Endothelial cell of umbilical vein (primary cell): ENCODE measurements at regions not wholly inside any gene's neighbourhood (a gene's known extent, or its start where the extent isn't known, plus 50 kb on each side); places are given as distances from the start of the nearest gene placed in this dataset.

Experiments used
- BruUV-seq: library from RNA; stranded (reverse); fragments of 400-500 nt; replicated peaks from 2 replicates; lab custom pipeline; 2021; lab: Mats Ljungman, UMichigan
- CTCF ChIA-PET: fragments of 300-600, 350-600 bp; sonication (Branson Sonifier 250); formaldehyde crosslinking; loops from one replicate; lab custom pipeline; 2021; ENCODE audit warnings: antibody characterized with exemption, inconsistent platforms; lab: Charles Lee
- POLR2A ChIA-PET: fragments of 300-600, 350-600 bp; sonication (Branson Sonifier 250); formaldehyde crosslinking; loops from one replicate; lab custom pipeline; 2021; ENCODE audit warnings: antibody characterized with exemption, inconsistent platforms; lab: Charles Lee
- DNase-seq: peaks from one replicate; pipeline ENCODE4 v3.0.0-alpha.2; 2011; ENCODE audit warnings: low read depth, low spot score
- FAIRE-seq: peaks from 2 replicates; lab custom pipeline; 2011; peaks lifted over from hg19 to GRCh38; lab: Jason Lieb, UNC
- H2AFZ ChIP-seq: 2 replicates; pipeline ENCODE4 v1.6.0; 2012; ENCODE audit warnings: low read depth, low read length, control low read depth, inconsistent platforms
- H3K27ac ChIP-seq: 2 replicates; pipeline ENCODE4 v1.5.1; 2011; ENCODE audit warnings: low read depth, mild to moderate bottlenecking, control low read depth, low read length, moderate library complexity; ENCODE audit not compliant: insufficient read depth
- H3K27me3 ChIP-seq, 2 experiments: 2 replicates each; pipeline versions ENCODE4 v1.6.0 to v1.6.1; 2011; ENCODE audit warnings: low read length in 2 of 2, mixed read lengths in 1 of 2; ENCODE audit not compliant: control insufficient read depth in 2 of 2, insufficient read depth in 2 of 2
- H3K36me3 ChIP-seq, 2 experiments: 2 replicates in 1 of 2; 3 replicates in 1 of 2; pipeline ENCODE4 v1.5.1; 2011; ENCODE audit warnings: low read length in 2 of 2, mild to moderate bottlenecking in 1 of 2, moderate library complexity in 1 of 2; ENCODE audit not compliant: control insufficient read depth in 2 of 2, insufficient read depth in 2 of 2; ENCODE audit errors: extremely low read depth in 1 of 2
- H3K4me1 ChIP-seq: 3 replicates; pipeline ENCODE4 v1.5.1; 2011; ENCODE audit warnings: mild to moderate bottlenecking, low read length; ENCODE audit not compliant: control insufficient read depth, insufficient read depth; ENCODE audit errors: extremely low read depth
- H3K4me2 ChIP-seq: 2 replicates; pipeline ENCODE4 v1.6.1; 2011; ENCODE audit warnings: low read length, control low read depth, mixed read lengths; ENCODE audit not compliant: insufficient read depth
- H3K4me3 ChIP-seq, 3 experiments: fragments of 200-600 bp in 1 of 3; sonication (generic), shearing (Covaris generic) in 1 of 3; replicated peaks in 1 of 3; 2 replicates each; pipeline ENCODE4 v1.5.1; 2011 to 2016; ENCODE audit warnings: control low read depth in 3 of 3, low read length in 3 of 3, mild to moderate bottlenecking in 2 of 3, inconsistent platforms in 1 of 3, low read depth in 1 of 3, moderate library complexity in 1 of 3; ENCODE audit not compliant: insufficient read depth in 1 of 3
- H3K79me2 ChIP-seq: 2 replicates; pipeline ENCODE4 v1.6.0; 2012; ENCODE audit warnings: low read length, inconsistent platforms; ENCODE audit not compliant: control insufficient read depth, insufficient read depth
- H3K9ac ChIP-seq: replicated peaks from 2 replicates; pipeline ENCODE3; 2011; ENCODE audit warnings: low read length, control low read depth; ENCODE audit not compliant: insufficient read depth; ENCODE audit errors: extremely low read depth
- H3K9me1 ChIP-seq: replicated peaks from 3 replicates; pipeline ENCODE4 v1.6.0; 2011; ENCODE audit warnings: mild to moderate bottlenecking, low read length; ENCODE audit not compliant: control insufficient read depth, insufficient read depth; ENCODE audit errors: extremely low read depth
- H3K9me3 ChIP-seq: replicated peaks from 2 replicates; pipeline ENCODE4 v1.5.1; 2012; ENCODE audit warnings: low read length, inconsistent platforms; ENCODE audit not compliant: control insufficient read depth, insufficient read depth
- H4K20me1 ChIP-seq: replicated peaks from 2 replicates; pipeline ENCODE3; 2011; ENCODE audit warnings: mild to moderate bottlenecking, low read length; ENCODE audit not compliant: control insufficient read depth, insufficient read depth; ENCODE audit errors: extremely low read depth
- EZH2 ChIP-seq: IDR thresholded peaks from 2 replicates; pipeline ENCODE4 v1.6.1; 2012; ENCODE audit warnings: borderline replicate concordance, low read depth, mild to moderate bottlenecking, moderate library complexity, low read length, inconsistent platforms; ENCODE audit not compliant: severe bottlenecking
- FOS ChIP-seq: IDR thresholded peaks from 2 replicates; pipeline ENCODE4 v1.6.1; 2011; ENCODE audit warnings: mild to moderate bottlenecking, low read length, moderate library complexity, borderline replicate concordance; ENCODE audit not compliant: insufficient read depth
- GATA2 ChIP-seq: IDR thresholded peaks from 2 replicates; pipeline ENCODE4 v1.7.0; 2011; ENCODE audit warnings: low read depth, mild to moderate bottlenecking, moderate library complexity, mixed read lengths, low read length; ENCODE audit not compliant: insufficient read length, insufficient read depth
- JUN ChIP-seq: IDR thresholded peaks from 2 replicates; pipeline ENCODE4 v1.6.1; 2011; ENCODE audit warnings: borderline replicate concordance, low read depth; ENCODE audit not compliant: insufficient read length, insufficient read depth
- MAX ChIP-seq: IDR thresholded peaks from 2 replicates; pipeline ENCODE4 v1.6.1; 2011; ENCODE audit not compliant: insufficient read depth, insufficient read length
- MYC ChIP-seq: IDR thresholded peaks from one replicate; pipeline ENCODE4 v1.6.1; 2011; ENCODE audit warnings: mild to moderate bottlenecking, low read depth, low read length
- POLR2A ChIP-seq: IDR thresholded peaks from 2 replicates; pipeline ENCODE4 v1.6.1; 2012; ENCODE audit warnings: low read depth, mild to moderate bottlenecking, control low read depth, low read length
- POLR2AphosphoS5 ChIP-seq: IDR thresholded peaks from 2 replicates; pipeline ENCODE4 v1.6.1; 2012; ENCODE audit warnings: low read depth, mild to moderate bottlenecking, control low read depth, low read length, moderate library complexity; ENCODE audit not compliant: insufficient read depth
- dilution Hi-C: fragments of 300-500 bp; cut with MboI; formaldehyde crosslinking; loops from one replicate; pipeline ENCODE4 v1.15.0; 2019; ENCODE audit warnings: low sequenced_read_pairs; ENCODE audit not compliant: extremely low pct_ligation_motif_present
- intact Hi-C: fragments of 100-400 bp; cut with micrococcal nuclease; formaldehyde crosslinking; loops from one replicate; pipeline ENCODE4 v1.10.0; 2022
- TF ChIP-seq, protein P1 (sequence below), 2 donors: IDR thresholded peaks; 1 replicate in 1 of 2; 2 replicates in 1 of 2; pipeline ENCODE4 v1.5.1; 2011; ENCODE audit warnings: low read length in 2 of 2, mild to moderate bottlenecking in 2 of 2, moderate library complexity in 2 of 2, control low read depth in 1 of 2, inconsistent platforms in 1 of 2, low read depth in 1 of 2; ENCODE audit not compliant: insufficient read depth in 1 of 2; ENCODE audit errors: extremely low read depth in 1 of 2

GRCh38 chrX:69428216-69428615 is 75.9 kb upstream of the NALF2 start:
- dilution Hi-C loops = no loop called here
- BruUV-seq = no TSS peak

DNA sequence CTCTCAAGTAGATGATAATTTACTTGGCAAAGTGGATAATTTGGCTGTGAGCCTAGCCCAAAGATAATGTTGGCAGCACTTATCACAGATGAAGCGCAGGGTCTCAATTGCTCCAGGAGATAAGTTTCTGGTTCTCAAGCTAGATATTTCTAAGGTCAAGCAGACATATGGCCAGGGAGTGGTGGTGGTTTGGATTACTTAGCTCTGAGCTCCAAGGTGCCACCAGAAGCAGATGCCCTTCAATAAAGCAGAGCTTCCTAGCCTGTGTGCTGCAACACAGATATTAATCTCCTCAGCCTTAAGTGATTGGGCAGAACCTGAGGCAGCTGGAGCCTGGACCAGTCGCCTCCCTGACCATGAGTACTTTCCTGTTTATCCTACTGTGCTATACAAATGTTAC is 79.2 kb upstream of the NALF2 start:
- Histone ChIP-seq H3K9ac (no peak overlapping the region), H3K4me2 (no peak overlapping the region), H3K27me3 (no peaks in the 10 kb centered on the region), H3K27ac (no peak overlapping the region), H3K79me2 (no peaks in the 10 kb centered on the region), H3K36me3 (no peaks in the 10 kb centered on the region), H4K20me1 (no peaks in the 10 kb centered on the region), H2AFZ (no peak overlapping the region), H3K9me1 (no peaks in the 10 kb centered on the region), H3K4me3 (no peak overlapping the region), H3K4me1 (no peaks in the 10 kb centered on the region), H3K9me3 (no peaks in the 10 kb centered on the region)
- CTCF ChIA-PET = interaction anchor here (0.7 to 1.8 kb wide), 12 partner anchors 9 to 882 kb away, joined by 3 to 35 read pairs (median 5); no protein-coding TSS in a partner anchor
- intact Hi-C loops (loop anchor here (5.0 kb wide), 2 partner anchors 607 to 672 kb away; no protein-coding TSS in a partner anchor), dilution Hi-C loops (no loop called here)
- no peak for DNase-seq
- POLR2A ChIA-PET = no interaction called here
- TF ChIP-seq POLR2AphosphoS5 = no peak
- no peak for TF ChIP-seq MYC
- TF ChIP-seq POLR2A = no peak
- no peak for TF ChIP-seq GATA2
- no peak for TF ChIP-seq MAX
- TF ChIP-seq FOS = no peak
- TF ChIP-seq, protein P1, sequence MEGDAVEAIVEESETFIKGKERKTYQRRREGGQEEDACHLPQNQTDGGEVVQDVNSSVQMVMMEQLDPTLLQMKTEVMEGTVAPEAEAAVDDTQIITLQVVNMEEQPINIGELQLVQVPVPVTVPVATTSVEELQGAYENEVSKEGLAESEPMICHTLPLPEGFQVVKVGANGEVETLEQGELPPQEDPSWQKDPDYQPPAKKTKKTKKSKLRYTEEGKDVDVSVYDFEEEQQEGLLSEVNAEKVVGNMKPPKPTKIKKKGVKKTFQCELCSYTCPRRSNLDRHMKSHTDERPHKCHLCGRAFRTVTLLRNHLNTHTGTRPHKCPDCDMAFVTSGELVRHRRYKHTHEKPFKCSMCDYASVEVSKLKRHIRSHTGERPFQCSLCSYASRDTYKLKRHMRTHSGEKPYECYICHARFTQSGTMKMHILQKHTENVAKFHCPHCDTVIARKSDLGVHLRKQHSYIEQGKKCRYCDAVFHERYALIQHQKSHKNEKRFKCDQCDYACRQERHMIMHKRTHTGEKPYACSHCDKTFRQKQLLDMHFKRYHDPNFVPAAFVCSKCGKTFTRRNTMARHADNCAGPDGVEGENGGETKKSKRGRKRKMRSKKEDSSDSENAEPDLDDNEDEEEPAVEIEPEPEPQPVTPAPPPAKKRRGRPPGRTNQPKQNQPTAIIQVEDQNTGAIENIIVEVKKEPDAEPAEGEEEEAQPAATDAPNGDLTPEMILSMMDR (IDR thresholded peaks at IDR 0.05; ENCODE audit: extremely low read depth in 1 of 2, insufficient read depth in 1 of 2, low read depth in 1 of 2, low read length in 2 of 2) = no peak
- TF ChIP-seq EZH2 = no peak
- TF ChIP-seq JUN = no peak
- no TSS peak for BruUV-seq
- no peak for FAIRE-seq

More at GRCh38 chrX:69428216-69428615, 75.9 kb upstream of the NALF2 start:
- Histone ChIP-seq H3K79me2 (no peaks in the 10 kb centered on the region), H2AFZ (no peak overlapping the region), H3K4me2 (no peak overlapping the region), H3K27me3 (no peaks in the 10 kb centered on the region), H3K27ac (no peak overlapping the region), H3K9me3 (no peaks in the 10 kb centered on the region), H3K9ac (no peak overlapping the region), H3K36me3 (no peaks in the 10 kb centered on the region), H3K4me3 (no peak overlapping the region), H4K20me1 (no peaks in the 10 kb centered on the region), H3K9me1 (no peaks in the 10 kb centered on the region), H3K4me1 (no peaks in the 10 kb centered on the region)
- CTCF ChIA-PET = no interaction called here
- intact Hi-C loops = no loop called here
- POLR2A ChIA-PET = no interaction called here
- FAIRE-seq (no peak), DNase-seq (no peak)
- no peak for TF ChIP-seq MAX
- TF ChIP-seq JUN = no peak
- TF ChIP-seq POLR2AphosphoS5 = no peak
- TF ChIP-seq FOS = no peak
